PFSK-1 (cell line): ENCODE measurements at regions not wholly inside any gene's neighbourhood (a gene's known extent, or its start where the extent isn't known, plus 50 kb on each side); places are given as distances from the start of the nearest gene placed in this dataset.

Source experiments
- FOXP2 ChIP-seq: optimal IDR thresholded peaks from 2 replicates; pipeline ENCODE3; 2011; ENCODE audit warnings: borderline replicate concordance, control low read depth, inconsistent platforms; ENCODE audit not compliant: insufficient read depth; ENCODE audit errors: extremely low read length, extremely low read depth
- POLR2AphosphoS5 ChIP-seq: IDR thresholded peaks from 2 replicates; pipeline ENCODE4 v1.6.1; 2012; ENCODE audit warnings: low read depth, mild to moderate bottlenecking, control low read depth, low read length, moderate library complexity
- SIN3A ChIP-seq: IDR thresholded peaks from 2 replicates; pipeline ENCODE4 v1.6.1; 2012; ENCODE audit warnings: mild to moderate bottlenecking, low read length, moderate library complexity, borderline replicate concordance; ENCODE audit not compliant: insufficient read depth
- TAF1 ChIP-seq: IDR thresholded peaks from 2 replicates; pipeline ENCODE4 v1.6.1; 2012; ENCODE audit warnings: low read length, control low read depth, borderline replicate concordance; ENCODE audit not compliant: insufficient read depth
- TF ChIP-seq, protein P1 (sequence below), 2 experiments: IDR thresholded peaks; 2 replicates each; pipeline versions ENCODE4 v1.6.1 to v1.8.0; 2011 to 2012; ENCODE audit warnings: low read depth in 2 of 2, low read length in 2 of 2, control low read depth in 1 of 2, inconsistent platforms in 1 of 2, mild to moderate bottlenecking in 1 of 2, moderate library complexity in 1 of 2; ENCODE audit not compliant: insufficient read depth in 1 of 2

DNA sequence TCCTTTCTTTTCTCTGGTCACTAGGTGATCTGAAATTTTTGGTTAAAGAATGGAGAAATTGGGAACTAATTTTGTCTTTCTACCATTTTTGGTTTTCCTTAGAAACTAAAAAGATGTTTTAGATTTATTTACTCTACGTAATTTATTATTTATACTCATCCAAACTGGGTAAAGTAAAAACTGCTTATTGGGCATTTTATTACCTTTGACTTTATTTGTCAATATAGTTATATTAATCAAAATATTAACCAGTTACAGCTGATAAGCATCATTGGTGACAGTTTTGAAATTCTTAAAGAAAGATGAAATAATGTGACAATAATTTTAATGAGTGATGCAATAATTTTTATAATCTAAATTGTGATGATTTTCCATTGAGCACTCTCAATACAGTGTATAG, 502.0 kb upstream of the RAG2 start:
- TF ChIP-seq POLR2AphosphoS5 (no peak), SIN3A (no peak), TAF1 (no peak), FOXP2 (no peak)
- TF ChIP-seq, protein P1, sequence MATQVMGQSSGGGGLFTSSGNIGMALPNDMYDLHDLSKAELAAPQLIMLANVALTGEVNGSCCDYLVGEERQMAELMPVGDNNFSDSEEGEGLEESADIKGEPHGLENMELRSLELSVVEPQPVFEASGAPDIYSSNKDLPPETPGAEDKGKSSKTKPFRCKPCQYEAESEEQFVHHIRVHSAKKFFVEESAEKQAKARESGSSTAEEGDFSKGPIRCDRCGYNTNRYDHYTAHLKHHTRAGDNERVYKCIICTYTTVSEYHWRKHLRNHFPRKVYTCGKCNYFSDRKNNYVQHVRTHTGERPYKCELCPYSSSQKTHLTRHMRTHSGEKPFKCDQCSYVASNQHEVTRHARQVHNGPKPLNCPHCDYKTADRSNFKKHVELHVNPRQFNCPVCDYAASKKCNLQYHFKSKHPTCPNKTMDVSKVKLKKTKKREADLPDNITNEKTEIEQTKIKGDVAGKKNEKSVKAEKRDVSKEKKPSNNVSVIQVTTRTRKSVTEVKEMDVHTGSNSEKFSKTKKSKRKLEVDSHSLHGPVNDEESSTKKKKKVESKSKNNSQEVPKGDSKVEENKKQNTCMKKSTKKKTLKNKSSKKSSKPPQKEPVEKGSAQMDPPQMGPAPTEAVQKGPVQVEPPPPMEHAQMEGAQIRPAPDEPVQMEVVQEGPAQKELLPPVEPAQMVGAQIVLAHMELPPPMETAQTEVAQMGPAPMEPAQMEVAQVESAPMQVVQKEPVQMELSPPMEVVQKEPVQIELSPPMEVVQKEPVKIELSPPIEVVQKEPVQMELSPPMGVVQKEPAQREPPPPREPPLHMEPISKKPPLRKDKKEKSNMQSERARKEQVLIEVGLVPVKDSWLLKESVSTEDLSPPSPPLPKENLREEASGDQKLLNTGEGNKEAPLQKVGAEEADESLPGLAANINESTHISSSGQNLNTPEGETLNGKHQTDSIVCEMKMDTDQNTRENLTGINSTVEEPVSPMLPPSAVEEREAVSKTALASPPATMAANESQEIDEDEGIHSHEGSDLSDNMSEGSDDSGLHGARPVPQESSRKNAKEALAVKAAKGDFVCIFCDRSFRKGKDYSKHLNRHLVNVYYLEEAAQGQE (IDR thresholded peaks at IDR 0.05; ENCODE audit: insufficient read depth in 1 of 2, low read depth in 2 of 2, low read length in 2 of 2), result no peak
